ENCODE measurements at regions not wholly inside any gene's neighbourhood (a gene's known extent, or its start where the extent isn't known, plus 50 kb on each side); places are given as distances from the start of the nearest gene placed in this dataset. TPM values are rescaled to one million over a fixed set of nuclear protein-coding genes. Genes with fewer than 3 reads are reported as not detected.

DNA sequence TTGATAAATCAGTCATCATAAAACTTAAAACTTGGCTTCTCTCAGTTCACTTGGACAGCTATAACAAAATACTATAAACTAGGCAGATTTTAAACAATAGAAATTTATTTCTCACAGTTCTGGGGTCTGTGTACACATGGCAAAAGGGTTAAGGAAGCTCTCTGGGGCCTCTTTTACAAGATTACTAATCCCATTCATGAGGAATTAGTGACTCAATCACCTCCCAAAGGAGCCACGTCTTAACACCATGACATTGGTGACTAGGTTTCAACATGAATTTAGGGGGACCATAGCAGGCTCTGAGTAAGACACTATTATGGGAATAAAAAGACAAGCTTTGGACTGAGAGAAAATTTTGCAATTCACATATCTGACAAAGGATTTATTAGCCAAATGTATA is 436.5 kb downstream of the PDZRN4 start:
- no peak for DNase-seq (ENCODE audit: extremely low spot score)
- Histone ChIP-seq H3K4me1 (ENCODE audit: insufficient read depth) (no peaks in the 10 kb centered on the region), H3K4me3 (ENCODE audit: low read depth, low read length) (no peak overlapping the region), H3K36me3 (ENCODE audit: insufficient read depth) (no peaks in the 10 kb centered on the region), H3K27ac (ENCODE audit: low read depth) (no peak overlapping the region)
- 25% methylated on average over 1 of the region's 1 CpG for WGBS

Small RNA genes lying in the stretch of these regions (small RNA-seq; reads per million reads assigned to genes)
- not detected for gene RNA5SP360
